ENCODE measurements at regions not wholly inside any gene's neighbourhood (a gene's known extent, or its start where the extent isn't known, plus 50 kb on each side); places are given as distances from the start of the nearest gene placed in this dataset.
"Not testable (repeated sequence)": the region's sequence is repeated elsewhere in the genome, so short reads cannot be mapped to it uniquely, and the experiment has no call there.

- Mint-ChIP-seq H3K36me3 (ENCODE audit: low read depth) (no peaks in the 10 kb centered on the region), H3K27ac (no peak overlapping the region), H3K9me3 (no peaks in the 10 kb centered on the region), H3K4me3 (no peak overlapping the region), H3K4me1 (no peaks in the 10 kb centered on the region), H3K27me3 (peaks cover 18% of the 10 kb centered on the region)
- no peak for DNase-seq
- intact Hi-C loops (cut with micrococcal nuclease), result no loop called here
Measured at GRCh38 chr19:30249911-30250310, 122.3 kb upstream of the ZNF536 start.

GRCh38 chr19:30252214-30252613 lies 120.0 kb upstream of the ZNF536 start:
- no peak for DNase-seq
- intact Hi-C loops (cut with micrococcal nuclease), result no loop called here
- Mint-ChIP-seq H3K27ac (no peak overlapping the region), H3K9me3 (no peaks in the 10 kb centered on the region), H3K4me1 (no peaks in the 10 kb centered on the region), H3K27me3 (peaks cover 38% of the 10 kb centered on the region), H3K4me3 (no peak overlapping the region), H3K36me3 (ENCODE audit: low read depth) (no peaks in the 10 kb centered on the region)

- peaks cover 39% of the 10 kb centered on the region for H3K27me3 Mint-ChIP-seq
- intact Hi-C loops (cut with micrococcal nuclease), result no loop called here
- DNase-seq, result no peak
- H3K4me1 Mint-ChIP-seq, result no peaks in the 10 kb centered on the region
- no peak overlapping the region for H3K27ac Mint-ChIP-seq
- no peak overlapping the region for H3K4me3 Mint-ChIP-seq
- no peaks in the 10 kb centered on the region for H3K9me3 Mint-ChIP-seq
- H3K36me3 Mint-ChIP-seq (ENCODE audit: low read depth), result no peaks in the 10 kb centered on the region
Measured at GRCh38 chr19:30253581-30253996, 118.6 kb upstream of the ZNF536 start.

- Mint-ChIP-seq H3K36me3 (ENCODE audit: low read depth) (no peaks in the 10 kb centered on the region), H3K9me3 (no peaks in the 10 kb centered on the region), H3K4me3 (no peak overlapping the region), H3K4me1 (no peaks in the 10 kb centered on the region), H3K27ac (no peak overlapping the region), H3K27me3 (peaks cover 39% of the 10 kb centered on the region)
- DNase-seq, result no peak
- intact Hi-C loops (cut with micrococcal nuclease), result no loop called here
Measured at GRCh38 chr19:30254158-30254557, 118.0 kb upstream of the ZNF536 start.

GRCh38 chr19:30254789-30255188 lies 117.4 kb upstream of the ZNF536 start:
- Mint-ChIP-seq H3K27me3 (peaks cover 39% of the 10 kb centered on the region), H3K36me3 (ENCODE audit: low read depth) (no peaks in the 10 kb centered on the region), H3K4me1 (no peaks in the 10 kb centered on the region), H3K9me3 (no peaks in the 10 kb centered on the region), H3K27ac (no peak overlapping the region), H3K4me3 (no peak overlapping the region)
- no peak for DNase-seq
- intact Hi-C loops (cut with micrococcal nuclease), result no loop called here

GRCh38 chr19:30255791-30256495 lies 116.2 kb upstream of the ZNF536 start:
- DNase-seq, result no peak
- Mint-ChIP-seq H3K4me3 (no peak overlapping the region), H3K36me3 (ENCODE audit: low read depth) (no peaks in the 10 kb centered on the region), H3K27ac (no peak overlapping the region), H3K4me1 (no peaks in the 10 kb centered on the region), H3K27me3 (peaks cover 39% of the 10 kb centered on the region), H3K9me3 (no peaks in the 10 kb centered on the region)
- intact Hi-C loops (cut with micrococcal nuclease), result no loop called here

GRCh38 chr19:30256496-30256850 lies 115.7 kb upstream of the ZNF536 start:
- H3K4me1 Mint-ChIP-seq, result no peaks in the 10 kb centered on the region
- no peak overlapping the region for H3K27ac Mint-ChIP-seq
- H3K9me3 Mint-ChIP-seq, result no peaks in the 10 kb centered on the region
- no peak for DNase-seq
- intact Hi-C loops (cut with micrococcal nuclease), result no loop called here
- peaks cover 39% of the 10 kb centered on the region for H3K27me3 Mint-ChIP-seq
- no peaks in the 10 kb centered on the region for H3K36me3 Mint-ChIP-seq (ENCODE audit: low read depth)
- no peak overlapping the region for H3K4me3 Mint-ChIP-seq

GRCh38 chr19:30263830-30264381 lies 108.3 kb upstream of the ZNF536 start:
- no peaks in the 10 kb centered on the region for H3K4me1 Mint-ChIP-seq
- peaks cover 4% of the 10 kb centered on the region for H3K27me3 Mint-ChIP-seq
- no peaks in the 10 kb centered on the region for H3K9me3 Mint-ChIP-seq
- no peak for DNase-seq
- H3K4me3 Mint-ChIP-seq, result no peak overlapping the region
- H3K27ac Mint-ChIP-seq, result no peak overlapping the region
- H3K36me3 Mint-ChIP-seq (ENCODE audit: low read depth), result no peaks in the 10 kb centered on the region
- intact Hi-C loops (cut with micrococcal nuclease), result no loop called here

- H3K9me3 Mint-ChIP-seq; H3K4me3 Mint-ChIP-seq; H3K4me1 Mint-ChIP-seq; H3K27ac Mint-ChIP-seq; intact Hi-C loops (cut with micrococcal nuclease); H3K27me3 Mint-ChIP-seq; DNase-seq; H3K36me3 Mint-ChIP-seq (ENCODE audit: low read depth): not testable (repeated sequence)
Measured at GRCh38 chr19:30265918-30266317, 106.3 kb upstream of the ZNF536 start.

GRCh38 chr19:30266687-30267086 lies 105.5 kb upstream of the ZNF536 start:
- Mint-ChIP-seq H3K9me3 (no peaks in the 10 kb centered on the region), H3K27me3 (peaks cover 4% of the 10 kb centered on the region), H3K4me1 (no peaks in the 10 kb centered on the region), H3K36me3 (ENCODE audit: low read depth) (no peaks in the 10 kb centered on the region), H3K27ac (no peak overlapping the region), H3K4me3 (no peak overlapping the region)
- DNase-seq, result no peak
- intact Hi-C loops (cut with micrococcal nuclease), result no loop called here

- H3K27me3 Mint-ChIP-seq, result peaks cover 4% of the 10 kb centered on the region
- no peak for DNase-seq
- intact Hi-C loops (cut with micrococcal nuclease), result no loop called here
- H3K9me3 Mint-ChIP-seq, result no peaks in the 10 kb centered on the region
- no peaks in the 10 kb centered on the region for H3K36me3 Mint-ChIP-seq (ENCODE audit: low read depth)
- H3K4me3 Mint-ChIP-seq, result no peak overlapping the region
- no peak overlapping the region for H3K27ac Mint-ChIP-seq
- H3K4me1 Mint-ChIP-seq, result no peaks in the 10 kb centered on the region
Measured at GRCh38 chr19:30267332-30267731, 104.9 kb upstream of the ZNF536 start.

- H3K4me1 Mint-ChIP-seq, result no peaks in the 10 kb centered on the region
- no peak overlapping the region for H3K4me3 Mint-ChIP-seq
- DNase-seq, result no peak
- H3K36me3 Mint-ChIP-seq (ENCODE audit: low read depth), result no peaks in the 10 kb centered on the region
- intact Hi-C loops (cut with micrococcal nuclease), result no loop called here
- H3K9me3 Mint-ChIP-seq, result no peaks in the 10 kb centered on the region
- H3K27me3 Mint-ChIP-seq, result peaks cover 4% of the 10 kb centered on the region
- H3K27ac Mint-ChIP-seq, result no peak overlapping the region
Measured at GRCh38 chr19:30268601-30269000, 103.6 kb upstream of the ZNF536 start.

- Mint-ChIP-seq H3K4me1 (no peaks in the 10 kb centered on the region), H3K4me3 (no peak overlapping the region), H3K36me3 (ENCODE audit: low read depth) (no peaks in the 10 kb centered on the region), H3K27me3 (peaks cover 3% of the 10 kb centered on the region), H3K27ac (no peak overlapping the region), H3K9me3 (no peaks in the 10 kb centered on the region)
- intact Hi-C loops (cut with micrococcal nuclease), result no loop called here
- no peak for DNase-seq
Measured at GRCh38 chr19:30269638-30270037, 102.5 kb upstream of the ZNF536 start.

GRCh38 chr19:30271816-30272215 lies 100.4 kb upstream of the ZNF536 start:
- H3K9me3 Mint-ChIP-seq, result no peaks in the 10 kb centered on the region
- no peaks in the 10 kb centered on the region for H3K27me3 Mint-ChIP-seq
- no peaks in the 10 kb centered on the region for H3K36me3 Mint-ChIP-seq (ENCODE audit: low read depth)
- no peaks in the 10 kb centered on the region for H3K4me1 Mint-ChIP-seq
- H3K27ac Mint-ChIP-seq, result no peak overlapping the region
- H3K4me3 Mint-ChIP-seq, result no peak overlapping the region
- intact Hi-C loops (cut with micrococcal nuclease), result no loop called here
- DNase-seq, result no peak

GRCh38 chr19:30272554-30272953 lies 99.6 kb upstream of the ZNF536 start:
- Mint-ChIP-seq H3K36me3 (ENCODE audit: low read depth) (no peaks in the 10 kb centered on the region), H3K4me3 (no peak overlapping the region), H3K9me3 (no peaks in the 10 kb centered on the region), H3K27ac (no peak overlapping the region), H3K4me1 (no peaks in the 10 kb centered on the region), H3K27me3 (no peaks in the 10 kb centered on the region)
- no peak for DNase-seq
- intact Hi-C loops (cut with micrococcal nuclease), result no loop called here

Measured in activated CD4-positive, alpha-beta T cell treated with anti-CD3 and anti-CD28 coated beads, Interleukin-2, amount 10 ng/mL, durations not matched to agents 24 days and 14 days (primary cell).